ENCODE measurements at regions not wholly inside any gene's neighbourhood (a gene's known extent, or its start where the extent isn't known, plus 50 kb on each side); places are given as distances from the start of the nearest gene placed in this dataset.

- Histone ChIP-seq H3K27ac (ENCODE audit: low read depth, low read length, poor library complexity, severe bottlenecking) (no peak overlapping the region), H4K20me1 (ENCODE audit: insufficient read depth, low read length) (no peaks in the 10 kb centered on the region), H3K4me1 (ENCODE audit: insufficient read depth, low read length, poor library complexity, severe bottlenecking) (no peaks in the 10 kb centered on the region), H3K4me2 (ENCODE audit: low read length) (no peak overlapping the region), H2AFZ (ENCODE audit: low read length) (no peak overlapping the region), H3K9me3 (ENCODE audit: low read length) (no peaks in the 10 kb centered on the region), H3K4me3 (ENCODE audit: low read depth, low read length, poor library complexity, severe bottlenecking) (no peak overlapping the region), H3K9me2 (ENCODE audit: insufficient read depth, low read length) (no peaks in the 10 kb centered on the region), H3K79me2 (ENCODE audit: insufficient read depth, low read depth, low read length) (no peaks in the 10 kb centered on the region), H3K36me3 (ENCODE audit: insufficient read depth, low read length) (no peaks in the 10 kb centered on the region)
- intact Hi-C loops (cut with micrococcal nuclease; ENCODE audit: unreplicated experiment) = no loop called here
- no TSS peak for BruUV-seq (replicated peaks)
- CTCF ChIA-PET (ENCODE audit: unreplicated experiment) = no interaction called here
- POLR2A ChIA-PET = no interaction called here
- no peak for TF ChIP-seq EZH2phosphoT487 (IDR thresholded peaks at IDR 0.05; ENCODE audit: borderline replicate concordance, low read depth, low read length)
- TF ChIP-seq CTCF (conservative IDR thresholded peaks at IDR 0.05; ENCODE audit: low read length) = no peak
- DNase-seq (ENCODE audit: low spot score) = no peak
Observed at GRCh38 chr10:108791030-108791429, 1132.3 kb downstream of the XPNPEP1 start.

- no peak overlapping the region for H2AFZ ChIP-seq (ENCODE audit: low read length)
- no peaks in the 10 kb centered on the region for H3K79me2 ChIP-seq (ENCODE audit: insufficient read depth, low read depth, low read length)
- no peaks in the 10 kb centered on the region for H3K36me3 ChIP-seq (ENCODE audit: insufficient read depth, low read length)
- intact Hi-C loops (cut with micrococcal nuclease; ENCODE audit: unreplicated experiment) = loop anchor here (10.0 kb wide), 1 partner anchor 235 kb away; no protein-coding TSS in a partner anchor
- CTCF ChIA-PET (ENCODE audit: unreplicated experiment) = no interaction called here
- no TSS peak for BruUV-seq (replicated peaks)
- DNase-seq (ENCODE audit: low spot score) = no peak
- no peak for TF ChIP-seq EZH2phosphoT487 (IDR thresholded peaks at IDR 0.05; ENCODE audit: borderline replicate concordance, low read depth, low read length)
- TF ChIP-seq CTCF (conservative IDR thresholded peaks at IDR 0.05; ENCODE audit: low read length) = no peak
- POLR2A ChIA-PET = interaction anchor here (0.7 to 1.1 kb wide), 2 partner anchors 18 to 977 kb away, joined by 3 to 4 read pairs; no protein-coding TSS in a partner anchor
- H3K9me2 ChIP-seq (ENCODE audit: insufficient read depth, low read length) = no peaks in the 10 kb centered on the region
- H4K20me1 ChIP-seq (ENCODE audit: insufficient read depth, low read length) = no peaks in the 10 kb centered on the region
- no peak overlapping the region for H3K27ac ChIP-seq (ENCODE audit: low read depth, low read length, poor library complexity, severe bottlenecking)
- H3K4me3 ChIP-seq (ENCODE audit: low read depth, low read length, poor library complexity, severe bottlenecking) = no peak overlapping the region
- no peaks in the 10 kb centered on the region for H3K4me1 ChIP-seq (ENCODE audit: insufficient read depth, low read length, poor library complexity, severe bottlenecking)
- H3K9me3 ChIP-seq (ENCODE audit: low read length) = no peaks in the 10 kb centered on the region
- H3K4me2 ChIP-seq (ENCODE audit: low read length) = no peak overlapping the region
Observed at GRCh38 chr10:108789919-108790318, 1133.4 kb downstream of the XPNPEP1 start.

- Histone ChIP-seq H3K9me3 (ENCODE audit: low read length) (no peaks in the 10 kb centered on the region), H3K79me2 (ENCODE audit: insufficient read depth, low read depth, low read length) (no peaks in the 10 kb centered on the region), H4K20me1 (ENCODE audit: insufficient read depth, low read length) (no peaks in the 10 kb centered on the region), H2AFZ (ENCODE audit: low read length) (no peak overlapping the region), H3K4me2 (ENCODE audit: low read length) (no peak overlapping the region), H3K9me2 (ENCODE audit: insufficient read depth, low read length) (no peaks in the 10 kb centered on the region), H3K36me3 (ENCODE audit: insufficient read depth, low read length) (no peaks in the 10 kb centered on the region), H3K4me1 (ENCODE audit: insufficient read depth, low read length, poor library complexity, severe bottlenecking) (no peaks in the 10 kb centered on the region), H3K4me3 (ENCODE audit: low read depth, low read length, poor library complexity, severe bottlenecking) (no peak overlapping the region), H3K27ac (ENCODE audit: low read depth, low read length, poor library complexity, severe bottlenecking) (no peak overlapping the region)
- TF ChIP-seq CTCF (conservative IDR thresholded peaks at IDR 0.05; ENCODE audit: low read length) (no peak), EZH2phosphoT487 (IDR thresholded peaks at IDR 0.05; ENCODE audit: borderline replicate concordance, low read depth, low read length) (no peak)
- no peak for DNase-seq (ENCODE audit: low spot score)
- no TSS peak for BruUV-seq (replicated peaks)
- intact Hi-C loops (cut with micrococcal nuclease; ENCODE audit: unreplicated experiment) = loop anchor here (10.0 kb wide), 1 partner anchor 235 kb away; no protein-coding TSS in a partner anchor
- CTCF ChIA-PET (ENCODE audit: unreplicated experiment) = no interaction called here
- POLR2A ChIA-PET = interaction anchor here (1.1 kb wide), 1 partner anchor 18 kb away, joined by 4 read pairs; no protein-coding TSS in a partner anchor
Observed at GRCh38 chr10:108789336-108789735, 1134.0 kb downstream of the XPNPEP1 start.

All from OCI-LY7 (cell line).